Natural killer cell (primary cell): ENCODE measurements at regions not wholly inside any gene's neighbourhood (a gene's known extent, or its start where the extent isn't known, plus 50 kb on each side); places are given as distances from the start of the nearest gene placed in this dataset.

ENCODE experiments used
- ATAC-seq, 3 donors: fragments of 150-1000 bp in 2 of 3; fragments of 200-7000 bp in 1 of 3; cut with Tn5 transposase; 1 replicate in 1 of 3; 2 replicates in 2 of 3; pipeline ENCODE4 v1.10.0; 2021; ENCODE audit warnings: mild to moderate bottlenecking in 2 of 3, moderate library complexity in 2 of 3
- DNase-seq, 2 donors: peaks; one replicate each; pipeline versions ENCODE4 v3.0.0 to v3.0.0-alpha.2; 2013 to 2021; ENCODE audit warnings: mixed read lengths in 1 of 2
- H3K27ac ChIP-seq: one replicate; pipeline ENCODE4 v1.5.1; 2013; ENCODE audit warnings: mild to moderate bottlenecking, low read length
- H3K27me3 ChIP-seq: one replicate; pipeline ENCODE4 v1.6.1; 2013; ENCODE audit warnings: low read length; ENCODE audit not compliant: control insufficient read depth, insufficient read depth
- H3K36me3 ChIP-seq: one replicate; pipeline ENCODE4 v1.6.1; 2013; ENCODE audit warnings: low read length; ENCODE audit not compliant: control insufficient read depth, insufficient read depth
- H3K4me1 ChIP-seq: one replicate; pipeline ENCODE4 v1.6.1; 2013; ENCODE audit warnings: low read length; ENCODE audit not compliant: control insufficient read depth, insufficient read depth
- H3K4me3 ChIP-seq: one replicate; pipeline ENCODE4 v1.5.1; 2013; ENCODE audit warnings: low read length
- H3K9me3 ChIP-seq: one replicate; pipeline ENCODE4 v1.6.1; 2013; ENCODE audit warnings: low read length; ENCODE audit not compliant: control insufficient read depth, insufficient read depth
- H3K27ac Mint-ChIP-seq, 2 donors: one replicate each; pipeline ENCODE4 v1.8.0; 2022; ENCODE audit warnings: mild to moderate bottlenecking in 2 of 2, mixed read lengths in 2 of 2, moderate library complexity in 1 of 2
- H3K27me3 Mint-ChIP-seq, 2 donors: one replicate each; pipeline ENCODE4 v1.8.0; 2022; ENCODE audit warnings: low read depth in 2 of 2, mixed read lengths in 2 of 2
- H3K36me3 Mint-ChIP-seq: one replicate; pipeline ENCODE4 v1.8.0; 2022; ENCODE audit warnings: mixed read lengths
- H3K4me1 Mint-ChIP-seq, 2 donors: one replicate each; pipeline ENCODE4 v1.8.0; 2022; ENCODE audit warnings: mixed read lengths in 2 of 2
- H3K4me3 Mint-ChIP-seq: one replicate; pipeline ENCODE4 v1.8.0; 2022; ENCODE audit warnings: mild to moderate bottlenecking, moderate library complexity, mixed read lengths
- H3K9me3 Mint-ChIP-seq, 2 donors: one replicate each; pipeline ENCODE4 v1.8.0; 2022; ENCODE audit warnings: mixed read lengths in 2 of 2
- CTCF ChIP-seq: fragments of 200-600 bp; IDR thresholded peaks from one replicate; pipeline ENCODE4 v1.8.0; 2022; ENCODE audit warnings: antibody characterized with exemption
- WGBS: methylation state at CpG from one replicate; pipeline ENCODE4 v1.1.7; 2013; ENCODE audit warnings: missing lambda C conversion rate; ENCODE audit not compliant: insufficient coverage; 5-methylcytosine and 5-hydroxymethylcytosine counted together
- intact Hi-C: fragments of 100-400 bp; cut with micrococcal nuclease; formaldehyde crosslinking; loops from one replicate; pipeline ENCODE4 v1.14.2; 2022

DNA sequence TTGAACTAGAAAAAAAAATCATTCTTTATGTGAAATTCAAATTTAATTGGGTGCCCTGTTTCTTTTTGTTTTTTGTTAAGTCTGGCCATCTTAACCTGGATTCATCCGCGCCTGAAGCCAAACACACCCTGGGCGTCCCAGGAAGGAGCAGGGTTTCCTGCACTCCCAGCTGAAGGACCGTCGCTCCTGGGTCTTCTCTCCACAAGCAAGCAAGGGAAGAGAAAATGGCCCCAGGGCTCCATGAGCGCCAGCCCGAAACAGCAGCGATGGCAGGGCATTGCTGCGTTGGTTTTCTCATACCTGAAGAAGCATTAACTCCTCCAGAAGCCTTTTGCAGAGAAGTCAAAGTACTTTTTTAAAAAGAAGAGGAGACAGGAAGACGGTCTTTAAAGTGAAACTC, 105.4 kb upstream of the AFDN start:
- H3K9me3 ChIP-seq, result peaks cover 4% of the 10 kb centered on the region
- H3K36me3 ChIP-seq, result no peaks in the 10 kb centered on the region
- DNase-seq (no peak), ATAC-seq (no peak)
- no peak overlapping the region for H3K27ac ChIP-seq
- WGBS, result 89% methylated on average over 10 of the region's 10 CpGs
- no peaks in the 10 kb centered on the region for H3K4me1 Mint-ChIP-seq
- intact Hi-C loops, result no loop called here
- H3K27me3 Mint-ChIP-seq, result peaks cover 11 to 42% of the 10 kb centered on the region in 2 donors
- H3K27me3 ChIP-seq, result no peaks in the 10 kb centered on the region
- H3K36me3 Mint-ChIP-seq, result no peaks in the 10 kb centered on the region
- no peak overlapping the region for H3K4me3 Mint-ChIP-seq
- no peak overlapping the region for H3K4me3 ChIP-seq
- no peaks in the 10 kb centered on the region for H3K4me1 ChIP-seq
- no peaks in the 10 kb centered on the region for H3K9me3 Mint-ChIP-seq
- H3K27ac Mint-ChIP-seq, result no peak overlapping the region
- no peak for TF ChIP-seq CTCF

- no peaks in the 10 kb centered on the region for H3K36me3 Mint-ChIP-seq
- no peak overlapping the region for H3K27ac Mint-ChIP-seq
- H3K4me3 Mint-ChIP-seq, result no peak overlapping the region
- H3K9me3 Mint-ChIP-seq, result no peaks in the 10 kb centered on the region
- H3K27ac ChIP-seq, result no peak overlapping the region
- H3K27me3 Mint-ChIP-seq, result peaks cover 9 to 37% of the 10 kb centered on the region in 2 donors
- no peaks in the 10 kb centered on the region for H3K4me1 Mint-ChIP-seq
- no peaks in the 10 kb centered on the region for H3K36me3 ChIP-seq
- peaks cover 4% of the 10 kb centered on the region for H3K9me3 ChIP-seq
- DNase-seq (no peak), ATAC-seq (no peak)
- intact Hi-C loops, result no loop called here
- no peak for TF ChIP-seq CTCF
- no peaks in the 10 kb centered on the region for H3K27me3 ChIP-seq
- WGBS, result 60% methylated on average over 21 of the region's 21 CpGs
- no peak overlapping the region for H3K4me3 ChIP-seq
- H3K4me1 ChIP-seq, result no peaks in the 10 kb centered on the region
These were observed 103.9 kb upstream of the AFDN start for GRCh38 chr6:167722634-167723309.

DNA sequence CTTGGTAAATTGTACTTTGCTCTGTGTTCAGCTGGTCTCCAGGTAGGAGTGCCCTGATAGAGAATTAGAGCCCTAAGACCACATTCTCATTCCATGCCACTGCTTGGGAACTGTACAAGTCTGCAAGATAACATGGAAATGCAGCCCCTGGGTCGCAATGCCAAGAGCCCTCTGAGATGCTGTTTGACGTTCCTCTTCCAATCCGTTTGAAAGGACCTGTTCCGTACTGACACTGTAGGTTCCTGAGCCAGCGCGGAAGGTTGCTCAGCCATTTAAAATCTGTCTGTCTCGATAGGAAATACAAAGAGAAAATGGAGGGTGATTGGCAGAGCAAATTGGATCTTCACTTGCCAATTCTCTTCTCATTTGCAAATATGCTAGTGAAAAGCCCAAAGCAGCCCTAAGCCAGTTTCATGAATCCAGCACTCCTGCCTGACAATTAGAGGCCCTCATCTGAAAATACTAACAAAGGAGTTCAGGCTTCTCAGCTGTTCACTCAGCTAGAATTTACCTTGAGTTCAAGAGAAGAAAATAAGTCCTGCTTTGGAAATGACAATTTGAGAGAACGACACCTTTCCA, 100.6 kb upstream of the AFDN start:
- Mint-ChIP-seq H3K27me3 (peaks cover 3 to 15% of the 10 kb centered on the region in 2 donors), H3K9me3 (no peaks in the 10 kb centered on the region), H3K36me3 (no peaks in the 10 kb centered on the region), H3K4me3 (no peak overlapping the region), H3K4me1 (no peaks in the 10 kb centered on the region), H3K27ac (no peak overlapping the region)
- Histone ChIP-seq H3K27ac (no peak overlapping the region), H3K4me3 (no peak overlapping the region), H3K36me3 (no peaks in the 10 kb centered on the region), H3K4me1 (no peaks in the 10 kb centered on the region), H3K9me3 (peaks cover 4% of the 10 kb centered on the region), H3K27me3 (no peaks in the 10 kb centered on the region)
- no peak for DNase-seq
- TF ChIP-seq CTCF, result no peak
- WGBS, result 96% methylated on average over 8 of the region's 8 CpGs
- intact Hi-C loops, result no loop called here
- ATAC-seq, result no peak

DNA sequence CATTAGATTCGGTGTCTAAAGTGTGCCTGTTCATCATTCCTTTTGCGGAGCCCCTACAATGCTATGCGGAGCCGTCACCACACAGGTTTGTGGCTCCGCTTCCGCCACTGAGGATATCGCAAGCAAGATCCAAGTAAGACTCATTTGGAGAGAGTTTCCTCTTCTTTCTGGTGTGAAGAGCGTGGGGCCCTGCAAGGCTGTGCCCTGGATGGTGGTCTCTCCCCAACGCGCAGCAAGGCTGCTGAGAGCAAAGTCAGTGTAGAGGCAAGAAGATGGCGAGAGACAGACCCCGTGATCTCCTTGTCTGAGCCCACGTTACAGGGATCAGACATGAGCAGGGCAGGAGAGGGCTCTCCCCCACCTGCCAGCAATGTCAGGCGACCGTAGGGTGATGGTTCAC, 96.3 kb upstream of the AFDN start:
- H3K27me3 Mint-ChIP-seq, result peaks cover 0 to 13% of the 10 kb centered on the region in 2 donors
- WGBS, result 90% methylated on average over 15 of the region's 15 CpGs
- no peak overlapping the region for H3K27ac Mint-ChIP-seq
- no peaks in the 10 kb centered on the region for H3K36me3 ChIP-seq
- no peak overlapping the region for H3K4me3 Mint-ChIP-seq
- intact Hi-C loops, result no loop called here
- H3K27me3 ChIP-seq, result no peaks in the 10 kb centered on the region
- no peak for TF ChIP-seq CTCF
- DNase-seq (no peak), ATAC-seq (no peak)
- no peaks in the 10 kb centered on the region for H3K4me1 ChIP-seq
- no peaks in the 10 kb centered on the region for H3K9me3 ChIP-seq
- H3K27ac ChIP-seq, result no peak overlapping the region
- no peak overlapping the region for H3K4me3 ChIP-seq
- H3K4me1 Mint-ChIP-seq, result no peaks in the 10 kb centered on the region
- peaks cover 0 to 2% of the 10 kb centered on the region in 2 donors for H3K9me3 Mint-ChIP-seq
- H3K36me3 Mint-ChIP-seq, result no peaks in the 10 kb centered on the region
